ENCODE measurements at regions not wholly inside any gene's neighbourhood (a gene's known extent, or its start where the extent isn't known, plus 50 kb on each side); places are given as distances from the start of the nearest gene placed in this dataset.

DNA sequence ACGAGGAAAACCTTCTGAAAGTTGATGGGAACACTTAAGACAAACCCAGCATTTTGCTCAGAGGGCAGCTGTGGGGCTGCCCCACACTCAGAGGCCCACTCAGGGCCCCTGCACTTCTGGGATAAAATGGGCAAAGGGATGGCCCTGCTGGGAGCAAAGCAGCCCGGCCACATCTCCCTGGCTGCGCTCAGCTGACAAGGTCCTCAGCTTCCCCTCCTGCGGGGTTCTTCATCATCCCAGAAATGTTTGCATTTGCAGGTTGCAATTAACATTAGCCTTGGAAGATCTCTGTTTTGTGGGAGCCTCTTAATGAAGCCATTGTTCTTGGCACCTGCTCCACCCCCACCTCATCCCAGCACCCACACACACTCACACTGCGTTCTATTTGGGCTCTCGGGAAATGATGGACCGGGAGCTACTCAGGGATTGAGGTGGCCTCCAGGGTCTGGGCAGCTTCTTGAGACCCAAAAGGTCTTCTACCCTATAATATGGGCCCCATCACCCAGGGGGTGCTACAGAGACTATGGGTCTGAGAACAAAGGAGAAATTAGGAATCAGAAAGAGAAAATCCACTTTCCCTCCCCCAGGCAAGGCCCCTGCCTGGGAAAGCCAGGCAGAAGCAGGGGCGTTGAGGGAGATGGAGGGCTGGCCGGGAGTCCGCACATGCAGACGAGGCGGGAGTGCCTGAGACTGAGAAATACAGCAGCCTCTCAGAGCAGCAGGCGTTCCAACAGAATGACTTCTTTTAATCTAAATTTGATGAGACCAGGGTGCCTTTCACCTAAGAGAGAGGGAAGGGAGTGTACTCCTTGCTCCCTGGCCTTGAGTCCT is 53.7 kb upstream of the RPL38 start:
- DNase-seq: no peak

DNA sequence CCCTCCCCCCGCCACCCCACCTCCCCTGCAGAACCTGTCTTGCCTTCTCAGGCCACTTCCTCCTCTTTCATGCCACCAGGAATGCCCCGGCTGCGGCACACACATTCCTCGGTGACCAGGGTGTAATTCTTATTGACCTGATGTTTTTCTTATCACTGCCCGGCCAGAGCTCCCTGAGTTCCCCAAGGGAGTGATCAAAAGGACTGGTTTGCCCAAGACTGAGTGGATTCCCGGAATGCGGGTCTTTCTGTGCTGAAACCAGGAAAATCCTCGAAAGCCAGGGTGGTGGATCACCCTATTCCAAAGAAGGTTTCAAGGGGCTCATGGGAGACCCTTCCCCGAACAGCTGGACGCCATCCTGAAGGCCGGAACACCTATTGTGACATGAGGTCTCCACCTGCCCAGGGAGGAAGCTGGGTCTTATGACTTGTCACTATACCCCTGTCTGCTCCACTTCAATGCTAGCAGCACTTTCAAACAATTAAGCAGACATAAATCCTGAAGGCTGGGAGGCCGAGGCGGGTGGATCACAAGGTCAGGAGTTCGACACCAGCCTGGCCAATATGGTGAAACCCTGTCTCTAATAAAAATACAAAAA is 53.0 kb upstream of the RPL38 start:
- no peak for DNase-seq

DNA sequence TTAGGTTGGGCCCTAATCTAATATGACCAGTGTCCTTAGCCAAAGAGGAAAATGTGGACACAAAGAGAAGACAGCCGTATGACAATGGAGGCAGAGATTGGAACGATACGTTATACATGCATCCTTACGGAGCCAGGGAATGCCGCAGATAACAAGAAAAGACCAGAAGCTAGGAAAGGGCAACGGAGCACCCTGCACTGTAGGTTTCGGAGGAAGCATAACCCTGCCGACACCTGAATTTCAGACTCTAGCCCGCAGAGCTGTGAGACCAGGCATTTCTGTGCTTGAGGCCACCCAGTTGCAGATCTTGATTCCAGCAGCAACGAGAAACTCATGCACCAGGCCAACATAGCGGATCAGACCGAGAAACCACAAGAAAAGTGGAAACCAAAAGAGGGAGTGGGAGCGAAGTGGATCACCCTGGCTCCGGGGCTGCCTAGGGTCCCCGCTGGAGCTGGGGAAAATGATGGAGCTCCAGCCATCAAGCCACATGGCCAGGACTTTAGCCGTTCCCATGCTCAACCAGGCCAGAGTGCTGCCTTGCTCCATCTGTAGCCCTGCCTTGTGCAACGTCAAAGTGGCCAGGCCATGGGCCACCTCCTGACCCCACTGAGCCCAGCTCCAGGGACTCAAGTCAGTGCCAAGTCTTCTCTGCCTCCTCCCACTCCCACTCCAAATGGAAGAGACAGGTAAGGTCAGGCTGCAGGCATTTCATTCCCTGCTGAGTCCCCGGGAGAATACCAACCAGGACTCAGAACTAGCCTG is 51.7 kb upstream of the RPL38 start:
- DNase-seq: no peak

DNA sequence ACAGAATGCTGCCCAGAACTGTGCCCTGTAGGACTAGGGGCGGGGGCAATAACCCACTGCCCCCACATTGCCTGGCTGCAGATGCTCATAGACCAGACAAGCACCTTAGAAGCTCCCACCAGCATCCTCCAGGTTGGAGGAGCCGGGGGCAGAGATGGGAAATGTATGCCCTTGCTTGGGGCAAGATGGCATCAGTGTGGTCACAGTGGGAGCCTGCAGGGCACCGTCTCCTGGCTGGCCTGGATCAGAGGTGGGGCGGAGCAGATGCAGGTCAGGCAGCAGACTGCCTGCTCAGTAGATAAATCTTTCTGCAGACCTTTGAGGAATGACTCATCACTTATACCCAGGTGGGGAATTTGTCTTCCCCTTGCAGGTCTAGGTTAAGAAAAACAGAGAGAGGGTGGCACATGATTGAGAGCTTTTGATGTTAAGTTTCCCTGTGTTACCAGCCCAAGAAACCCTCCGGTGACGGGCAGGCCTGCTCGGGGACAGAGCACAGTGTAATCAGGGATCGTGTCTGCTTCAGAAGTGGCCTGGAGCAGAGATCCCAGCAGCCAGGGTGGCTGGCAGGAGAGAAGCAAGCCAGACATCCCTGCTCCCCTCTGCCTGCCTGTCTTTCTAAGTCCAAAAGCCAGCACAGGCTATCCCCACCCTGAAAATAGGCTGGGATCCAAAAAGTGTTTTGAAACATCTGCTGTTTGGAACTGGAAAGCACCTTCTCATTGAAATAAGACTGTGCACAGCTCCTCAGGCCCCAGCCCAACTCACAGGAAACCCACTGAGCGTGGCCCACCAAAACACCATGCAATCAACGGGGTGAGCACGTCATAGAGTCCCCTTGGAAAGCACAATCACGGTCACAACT is 50.7 kb upstream of the RPL38 start:
- no peak for DNase-seq

DNA sequence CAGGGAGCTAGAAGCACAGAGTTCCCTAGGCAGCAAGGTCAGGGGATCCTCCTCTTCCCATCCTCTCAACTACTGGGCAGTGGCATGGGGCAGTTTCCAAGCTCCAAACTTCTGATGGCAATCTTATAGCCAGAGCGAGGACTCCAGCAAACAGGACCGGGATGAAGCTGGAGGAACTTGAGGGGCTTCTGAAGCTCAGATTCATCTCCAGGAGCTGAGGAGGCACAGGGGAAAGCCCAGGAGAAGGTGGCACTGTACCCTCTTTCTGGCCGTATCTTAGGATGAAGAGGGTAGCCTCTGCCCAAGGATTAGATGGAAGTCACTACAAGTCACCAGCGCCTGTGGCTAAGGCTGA is 50.0 kb upstream of the RPL38 start:
- no peak for DNase-seq

Data from NCI-H1092 (cell line).